Transverse colon (tissue), 4 donors: ENCODE measurements at regions not wholly inside any gene's neighbourhood (a gene's known extent, or its start where the extent isn't known, plus 50 kb on each side); places are given as distances from the start of the nearest gene placed in this dataset.

Experiments
- DNase-seq: peaks from one replicate; pipeline ENCODE4 v3.0.0-alpha.2; 2019
- H3K27ac ChIP-seq, 4 donors: fragments of 200-600 bp; sonication (generic); 2 replicates each; pipeline ENCODE4 v1.5.1; 2016 to 2018; ENCODE audit warnings: inconsistent platforms in 4 of 4
- H3K27me3 ChIP-seq: fragments of 200-600 bp; sonication (generic); 2 replicates; pipeline ENCODE4 v1.5.1; 2017; ENCODE audit warnings: inconsistent platforms
- H3K36me3 ChIP-seq, 4 donors: fragments of 200-600 bp; sonication (generic); 2 replicates each; pipeline ENCODE4 v1.5.1; 2017 to 2019; ENCODE audit warnings: inconsistent platforms in 4 of 4
- H3K4me1 ChIP-seq, 4 donors: fragments of 200-600 bp; sonication (generic); 2 replicates each; pipeline ENCODE4 v1.5.1; 2017 to 2020; ENCODE audit warnings: inconsistent platforms in 4 of 4
- H3K4me3 ChIP-seq, 4 donors: fragments of 200-600 bp; sonication (generic); 1 replicate in 1 of 4; 2 replicates in 3 of 4; pipeline versions ENCODE4 v1.5.1 to v1.6.1; 2017 to 2019; ENCODE audit warnings: inconsistent platforms in 4 of 4
- H3K9me3 ChIP-seq, 2 donors: fragments of 200-600 bp; sonication (generic); 2 replicates each; pipeline ENCODE4 v1.5.1; 2017 to 2019; ENCODE audit warnings: inconsistent platforms in 2 of 2
- CTCF ChIP-seq, 5 experiments: fragments of 200-600 bp in 3 of 5; fragments of 450-650 bp in 2 of 5; sonication (generic) in 3 of 5; IDR thresholded peaks; 1 replicate in 2 of 5; 2 replicates in 3 of 5; pipeline ENCODE4 v1.5.1; 2016 to 2017; ENCODE audit warnings: antibody characterized with exemption in 5 of 5, inconsistent platforms in 3 of 5, mild to moderate bottlenecking in 2 of 5, moderate library complexity in 1 of 5
- EP300 ChIP-seq: sonication (generic); formaldehyde crosslinking; IDR thresholded peaks from one replicate; pipeline ENCODE4 v1.6.1; 2017; ENCODE audit warnings: antibody characterized with exemption, low read depth
- POLR2A ChIP-seq: fragments of 450-650 bp; IDR thresholded peaks from one replicate; pipeline ENCODE4 v1.6.1; 2016; ENCODE audit warnings: antibody characterized with exemption, mild to moderate bottlenecking, moderate library complexity
- POLR2AphosphoS5 ChIP-seq, 3 donors: sonication (generic); formaldehyde crosslinking; IDR thresholded peaks; one replicate each; pipeline ENCODE4 v1.6.1; 2016; ENCODE audit warnings: antibody characterized with exemption in 3 of 3
- WGBS, 2 donors: methylation state at CpG; one replicate each; pipeline ENCODE4 v1.1.5; 2018; ENCODE audit warnings: low coverage in 1 of 2; 5-methylcytosine and 5-hydroxymethylcytosine counted together
- in situ Hi-C, 4 donors: fragments of 200-750 bp; cut with MboI; loops; one replicate each; pipeline versions ENCODE4 v1.15.0 to v1.15.1; 2017; ENCODE audit warnings: low sequenced_read_pairs in 3 of 4, low pct_ligation_motif_present in 1 of 4, low pct_unique_long_range_greater_than_20kb in 1 of 4
- intact Hi-C: fragments of 100-400 bp; cut with DNase I; formaldehyde crosslinking; loops from one replicate; pipeline ENCODE4 v1.15.1; 2023; ENCODE audit warnings: low total_unique reads

GRCh38 chr17:14805348-14805747 lies 459.8 kb downstream of the PMP22 start:
- no peaks in the 10 kb centered on the region for H3K36me3 ChIP-seq
- H3K4me1 ChIP-seq, result no peaks in the 10 kb centered on the region
- TF ChIP-seq CTCF (IDR thresholded peaks at IDR 0.05) (no peak), POLR2AphosphoS5 (IDR thresholded peaks at IDR 0.05) (no peak), EP300 (no peak), POLR2A (no peak)
- no peak overlapping the region for H3K27ac ChIP-seq
- no peaks in the 10 kb centered on the region for H3K27me3 ChIP-seq
- DNase-seq, result no peak
- no peak overlapping the region for H3K4me3 ChIP-seq
- in situ Hi-C loops (no loop called here), intact Hi-C loops (no loop called here)
- no peaks in the 10 kb centered on the region for H3K9me3 ChIP-seq

- Histone ChIP-seq H3K4me3 (no peak overlapping the region), H3K4me1 (no peaks in the 10 kb centered on the region), H3K27ac (no peak overlapping the region), H3K36me3 (no peaks in the 10 kb centered on the region), H3K9me3 (no peaks in the 10 kb centered on the region), H3K27me3 (no peaks in the 10 kb centered on the region)
- intact Hi-C loops (no loop called here), in situ Hi-C loops (no loop called here)
- TF ChIP-seq EP300, result no peak
- TF ChIP-seq POLR2A, result no peak
- TF ChIP-seq CTCF (IDR thresholded peaks at IDR 0.05), result no peak
- TF ChIP-seq POLR2AphosphoS5 (IDR thresholded peaks at IDR 0.05), result no peak
- WGBS, 2 donors, result 64 to 67% methylated on average over 3 of the region's 3 CpGs
- DNase-seq, result no peak
Observed at GRCh38 chr17:14803826-14804225, 461.3 kb downstream of the PMP22 start.

GRCh38 chr17:14797801-14798200 lies 467.3 kb downstream of the PMP22 start:
- Histone ChIP-seq H3K9me3 (no peaks in the 10 kb centered on the region), H3K4me3 (no peak overlapping the region), H3K27ac (no peak overlapping the region), H3K27me3 (peaks cover 4% of the 10 kb centered on the region), H3K36me3 (no peaks in the 10 kb centered on the region), H3K4me1 (no peaks in the 10 kb centered on the region)
- 43 to 61% methylated on average over 3 to 6 of the region's 6 CpGs for WGBS, 2 donors
- DNase-seq, result no peak
- TF ChIP-seq EP300, result no peak
- TF ChIP-seq CTCF (IDR thresholded peaks at IDR 0.05), result no peak
- TF ChIP-seq POLR2A, result no peak
- TF ChIP-seq POLR2AphosphoS5 (IDR thresholded peaks at IDR 0.05), result no peak
- in situ Hi-C loops, result no loop called here
- intact Hi-C loops, result no loop called here

GRCh38 chr17:14797021-14797420 lies 468.1 kb downstream of the PMP22 start:
- 50 to 62% methylated on average over 3 to 4 of the region's 4 CpGs for WGBS, 2 donors
- no peak overlapping the region for H3K27ac ChIP-seq
- no peak overlapping the region for H3K4me3 ChIP-seq
- peaks cover 4% of the 10 kb centered on the region for H3K27me3 ChIP-seq
- in situ Hi-C loops (no loop called here), intact Hi-C loops (no loop called here)
- no peak for TF ChIP-seq POLR2AphosphoS5 (IDR thresholded peaks at IDR 0.05)
- TF ChIP-seq CTCF (IDR thresholded peaks at IDR 0.05), result no peak
- no peak for TF ChIP-seq EP300
- TF ChIP-seq POLR2A, result no peak
- no peak for DNase-seq
- H3K36me3 ChIP-seq, result no peaks in the 10 kb centered on the region
- no peaks in the 10 kb centered on the region for H3K4me1 ChIP-seq
- no peaks in the 10 kb centered on the region for H3K9me3 ChIP-seq
